Uterus (tissue), 2 donors: ENCODE measurements at regions not wholly inside any gene's neighbourhood (a gene's known extent, or its start where the extent isn't known, plus 50 kb on each side); places are given as distances from the start of the nearest gene placed in this dataset.

Experiments used
- POLR2A ChIP-seq, 2 donors: fragments of 450-650 bp; IDR thresholded peaks; one replicate each; pipeline ENCODE4 v1.6.1; 2016; ENCODE audit warnings: antibody characterized with exemption in 2 of 2, mild to moderate bottlenecking in 1 of 2, moderate library complexity in 1 of 2
- TF ChIP-seq, protein P1 (sequence below), 4 experiments: fragments of 200-600 bp in 2 of 4; fragments of 450-650 bp in 2 of 4; sonication (generic) in 2 of 4; IDR thresholded peaks; one replicate each; pipeline ENCODE4 v1.5.1; 2016 to 2019; ENCODE audit warnings: antibody characterized with exemption in 4 of 4, mild to moderate bottlenecking in 2 of 4, moderate library complexity in 1 of 4

DNA sequence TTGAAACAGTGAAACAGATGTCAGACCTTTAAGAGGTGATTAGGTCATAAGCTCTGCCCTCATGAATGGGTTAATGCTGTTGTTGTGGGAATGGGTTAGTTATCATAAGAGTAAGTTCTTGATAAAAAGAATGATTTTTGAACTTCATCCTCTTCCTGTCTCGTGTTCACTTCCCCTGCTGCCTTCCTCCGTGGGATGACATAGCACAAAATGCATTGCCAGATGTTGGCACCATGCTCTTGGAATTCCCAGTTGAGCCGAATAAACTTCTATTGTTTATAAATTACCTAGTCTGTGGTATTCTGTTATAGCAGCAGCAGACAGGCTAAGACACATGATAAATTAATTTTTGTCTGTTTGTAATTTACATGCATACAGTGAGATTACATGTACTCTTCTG lies 112.0 kb upstream of the LRRC7 start:
- TF ChIP-seq, protein P1, sequence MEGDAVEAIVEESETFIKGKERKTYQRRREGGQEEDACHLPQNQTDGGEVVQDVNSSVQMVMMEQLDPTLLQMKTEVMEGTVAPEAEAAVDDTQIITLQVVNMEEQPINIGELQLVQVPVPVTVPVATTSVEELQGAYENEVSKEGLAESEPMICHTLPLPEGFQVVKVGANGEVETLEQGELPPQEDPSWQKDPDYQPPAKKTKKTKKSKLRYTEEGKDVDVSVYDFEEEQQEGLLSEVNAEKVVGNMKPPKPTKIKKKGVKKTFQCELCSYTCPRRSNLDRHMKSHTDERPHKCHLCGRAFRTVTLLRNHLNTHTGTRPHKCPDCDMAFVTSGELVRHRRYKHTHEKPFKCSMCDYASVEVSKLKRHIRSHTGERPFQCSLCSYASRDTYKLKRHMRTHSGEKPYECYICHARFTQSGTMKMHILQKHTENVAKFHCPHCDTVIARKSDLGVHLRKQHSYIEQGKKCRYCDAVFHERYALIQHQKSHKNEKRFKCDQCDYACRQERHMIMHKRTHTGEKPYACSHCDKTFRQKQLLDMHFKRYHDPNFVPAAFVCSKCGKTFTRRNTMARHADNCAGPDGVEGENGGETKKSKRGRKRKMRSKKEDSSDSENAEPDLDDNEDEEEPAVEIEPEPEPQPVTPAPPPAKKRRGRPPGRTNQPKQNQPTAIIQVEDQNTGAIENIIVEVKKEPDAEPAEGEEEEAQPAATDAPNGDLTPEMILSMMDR (IDR thresholded peaks at IDR 0.05): no peak
- TF ChIP-seq POLR2A (IDR thresholded peaks at IDR 0.05): no peak
